Neuronal stem cell (in vitro differentiated cells): ENCODE measurements at regions not wholly inside any gene's neighbourhood (a gene's known extent, or its start where the extent isn't known, plus 50 kb on each side); places are given as distances from the start of the nearest gene placed in this dataset.

Experiments
- DNase-seq: peaks from one replicate; pipeline ENCODE4 v3.0.0-alpha.2; 2013; ENCODE audit warnings: low spot score
- H2AFZ ChIP-seq: one replicate; pipeline ENCODE4 v1.6.1; 2013; ENCODE audit warnings: mild to moderate bottlenecking, low read length, inconsistent platforms
- H2AK5ac ChIP-seq: 2 replicates; pipeline ENCODE4 v1.6.1; 2013; ENCODE audit warnings: low read depth, mild to moderate bottlenecking, inconsistent platforms, low read length, moderate library complexity, mixed read lengths
- H2BK120ac ChIP-seq: 2 replicates; pipeline ENCODE4 v1.6.1; 2013; ENCODE audit warnings: low read depth, mild to moderate bottlenecking, inconsistent platforms, low read length, moderate library complexity, mixed read lengths
- H2BK12ac ChIP-seq: one replicate; pipeline ENCODE4 v1.6.1; 2013; ENCODE audit warnings: low read length, inconsistent platforms
- H2BK15ac ChIP-seq: 2 replicates; pipeline ENCODE4 v1.6.1; 2013; ENCODE audit warnings: mild to moderate bottlenecking, low read length, inconsistent platforms, mixed read lengths
- H2BK5ac ChIP-seq: one replicate; pipeline ENCODE4 v1.6.1; 2013; ENCODE audit warnings: inconsistent platforms, mild to moderate bottlenecking, low read length, moderate library complexity
- H3K14ac ChIP-seq: one replicate; pipeline ENCODE4 v1.6.1; 2013; ENCODE audit warnings: low read length, inconsistent platforms
- H3K18ac ChIP-seq: 2 replicates; pipeline ENCODE4 v1.6.1; 2013; ENCODE audit warnings: low read length, inconsistent platforms
- H3K23ac ChIP-seq: 2 replicates; pipeline ENCODE4 v1.6.1; 2013; ENCODE audit warnings: low read depth, mild to moderate bottlenecking, mixed read lengths, low read length, inconsistent platforms; ENCODE audit not compliant: poor library complexity
- H3K27ac ChIP-seq: replicated peaks from 3 replicates; pipeline ENCODE4 v1.5.1; 2013; ENCODE audit warnings: low read length, inconsistent platforms
- H3K27me3 ChIP-seq, 3 experiments: 2 replicates each; pipeline ENCODE4 v1.6.1; 2013; ENCODE audit warnings: low read length in 3 of 3, mild to moderate bottlenecking in 2 of 3, inconsistent platforms in 1 of 3, low read depth in 1 of 3, mixed read lengths in 1 of 3, moderate library complexity in 1 of 3; ENCODE audit not compliant: control insufficient read depth in 3 of 3, insufficient read depth in 3 of 3
- H3K36me3 ChIP-seq, 2 donors: replicated peaks in 1 of 2; 2 replicates each; pipeline ENCODE4 v1.6.1; 2013; ENCODE audit warnings: low read length in 2 of 2; ENCODE audit not compliant: control insufficient read depth in 2 of 2, insufficient read depth in 2 of 2
- H3K4ac ChIP-seq: 2 replicates; pipeline ENCODE4 v1.6.1; 2013; ENCODE audit warnings: inconsistent platforms, mild to moderate bottlenecking, low read length, moderate library complexity
- H3K4me1 ChIP-seq, 2 donors: 1 replicate in 1 of 2; 2 replicates in 1 of 2; pipeline ENCODE4 v1.6.1; 2013; ENCODE audit warnings: low read length in 2 of 2, low read depth in 1 of 2; ENCODE audit not compliant: control insufficient read depth in 2 of 2, insufficient read depth in 1 of 2
- H3K4me2 ChIP-seq: one replicate; pipeline ENCODE4 v1.6.1; 2013; ENCODE audit warnings: mild to moderate bottlenecking, low read length, inconsistent platforms; ENCODE audit not compliant: insufficient read depth, poor library complexity, severe bottlenecking
- H3K4me3 ChIP-seq, 2 donors: 2 replicates each; pipeline ENCODE4 v1.5.1; 2013; ENCODE audit warnings: low read length in 2 of 2, mild to moderate bottlenecking in 2 of 2, inconsistent platforms in 1 of 2, moderate library complexity in 1 of 2
- H3K79me1 ChIP-seq: one replicate; pipeline ENCODE4 v1.6.1; 2013; ENCODE audit warnings: low read depth, mild to moderate bottlenecking, inconsistent platforms, low read length, moderate library complexity
- H3K9ac ChIP-seq: one replicate; pipeline ENCODE4 v1.6.1; 2013; ENCODE audit warnings: mild to moderate bottlenecking, low read depth, low read length, inconsistent platforms; ENCODE audit not compliant: poor library complexity
- H3K9me3 ChIP-seq, 2 donors: replicated peaks in 1 of 2; 2 replicates each; pipeline versions ENCODE3 to v1.6.1; 2013; ENCODE audit warnings: low read length in 2 of 2, mild to moderate bottlenecking in 2 of 2, inconsistent platforms in 1 of 2, low read depth in 1 of 2, mixed read lengths in 1 of 2, moderate library complexity in 1 of 2; ENCODE audit not compliant: control insufficient read depth in 2 of 2, insufficient read depth in 1 of 2
- H4K8ac ChIP-seq: one replicate; pipeline ENCODE4 v1.6.1; 2013; ENCODE audit warnings: low read depth, mild to moderate bottlenecking, inconsistent platforms, low read length, moderate library complexity
- H4K91ac ChIP-seq: one replicate; pipeline ENCODE4 v1.6.1; 2013; ENCODE audit warnings: low read length, low read depth, mild to moderate bottlenecking, inconsistent platforms; ENCODE audit not compliant: poor library complexity
- WGBS, 2 donors: extraction: QIAGEN DNeasy Blood & Tissue Kit; methylation state at CpG; one replicate each; pipeline ENCODE4 v1.1.7; 2013; ENCODE audit warnings: missing lambda C conversion rate in 2 of 2, mixed read lengths in 1 of 2; ENCODE audit not compliant: insufficient read length in 2 of 2, insufficient replicate concordance in 1 of 2; ENCODE audit errors: extremely low coverage in 2 of 2; 5-methylcytosine and 5-hydroxymethylcytosine counted together

DNA sequence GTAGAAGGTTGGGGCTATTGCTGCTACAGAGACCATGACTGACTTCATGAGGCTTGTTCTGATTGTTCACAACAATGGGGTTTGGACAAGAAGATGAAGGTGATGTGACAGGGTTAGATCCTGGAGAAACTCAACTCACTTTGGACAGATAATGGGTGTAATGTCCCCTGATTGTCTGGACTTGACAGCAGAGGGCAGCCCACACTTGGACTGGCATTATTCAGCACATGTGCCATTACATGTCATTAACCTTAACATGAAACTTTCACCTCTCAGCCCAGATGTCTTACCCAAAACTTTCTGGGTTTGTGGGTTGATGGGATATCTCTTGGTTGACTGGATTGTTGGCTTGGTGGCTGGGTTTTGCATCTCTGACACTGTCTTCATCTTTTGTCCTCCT, 101.5 kb downstream of the MXRA5 start:
- Histone ChIP-seq H3K23ac (no peak overlapping the region), H2BK15ac (no peak overlapping the region), H2AK5ac (no peak overlapping the region), H3K27ac (no peak overlapping the region), H2BK120ac (no peak overlapping the region), H3K18ac (no peak overlapping the region), H2AFZ (no peak overlapping the region), H2BK12ac (no peak overlapping the region), H3K9me3 (no peaks in the 10 kb centered on the region), H3K79me1 (no peaks in the 10 kb centered on the region), H3K4me3 (no peak overlapping the region), H3K9ac (no peak overlapping the region), H3K4me1 (no peaks in the 10 kb centered on the region), H3K27me3 (no peaks in the 10 kb centered on the region), H4K91ac (no peak overlapping the region), H3K4me2 (no peak overlapping the region), H3K36me3 (no peaks in the 10 kb centered on the region), H2BK5ac (no peak overlapping the region), H3K4ac (no peak overlapping the region), H3K14ac (no peak overlapping the region), H4K8ac (no peak overlapping the region)
- DNase-seq = no peak

DNA sequence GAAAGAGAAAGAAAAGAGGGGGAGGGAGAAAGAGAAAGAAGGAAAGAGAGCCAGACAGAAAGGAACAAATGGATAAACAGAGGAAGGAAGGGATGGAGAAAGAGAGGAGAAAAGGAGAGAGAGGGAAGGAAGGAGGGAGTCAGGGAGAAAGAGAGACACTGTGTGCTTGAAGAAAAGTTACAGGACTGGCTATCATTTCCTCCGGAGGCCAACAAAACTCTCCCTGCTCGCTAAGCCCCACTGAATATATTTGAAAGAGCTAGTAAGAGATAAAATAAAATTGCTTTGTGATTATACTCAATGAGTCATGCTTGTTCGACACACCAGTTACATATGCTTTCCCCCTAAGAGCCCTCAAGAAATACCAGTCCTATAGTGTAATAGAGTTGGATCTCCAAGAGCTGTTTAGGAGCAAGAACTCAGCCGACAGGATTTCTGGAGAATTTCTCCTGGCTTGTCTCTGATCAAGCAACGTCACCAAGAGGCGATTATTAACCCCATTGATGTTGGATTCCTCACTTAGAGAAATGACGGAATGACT, 102.2 kb downstream of the MXRA5 start:
- no peak for DNase-seq
- Histone ChIP-seq H2BK120ac (no peak overlapping the region), H3K9ac (no peak overlapping the region)

DNA sequence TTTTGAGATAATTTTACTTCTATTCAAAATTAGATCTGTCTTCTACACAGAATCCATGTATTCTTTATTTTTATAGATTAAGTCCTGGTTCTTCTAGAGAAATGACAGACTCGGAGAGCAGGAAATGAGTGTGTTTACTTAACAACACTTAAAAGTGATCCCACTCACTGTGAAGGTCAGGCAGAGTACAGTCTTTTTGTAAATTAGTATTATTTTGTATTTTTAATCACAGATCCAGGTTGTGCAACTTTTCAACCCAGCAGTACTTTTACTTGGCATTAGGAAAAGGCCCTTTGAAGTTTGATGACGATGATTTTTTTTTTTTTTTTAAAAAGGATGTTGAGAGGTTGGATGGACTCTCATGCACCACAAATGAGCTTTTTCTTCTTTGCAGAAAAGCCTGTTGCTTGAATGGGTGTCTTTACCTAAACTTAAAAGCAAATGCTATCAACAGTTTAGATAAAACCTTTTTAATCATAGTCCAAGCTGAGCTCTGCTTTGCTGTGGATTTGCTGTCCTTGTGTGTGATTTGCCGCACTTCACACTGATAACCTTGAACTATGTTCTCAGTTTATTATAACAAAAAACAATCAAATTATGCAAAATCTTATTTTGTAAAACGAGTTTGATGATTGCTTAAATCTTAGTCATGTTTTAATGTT, 114.1 kb downstream of the MXRA5 start:
- no peak overlapping the region for H3K27ac ChIP-seq
- no peak overlapping the region for H2BK5ac ChIP-seq

More for the DNA sequence above, 102.2 kb downstream of the MXRA5 start:
- no peak overlapping the region for H3K4me3 ChIP-seq
- no peak overlapping the region for H3K14ac ChIP-seq
- no CpG with 5 or more reads among the region's 7 CpGs for WGBS, 2 donors
- H3K79me1 ChIP-seq = no peaks in the 10 kb centered on the region
- no peak overlapping the region for H3K27ac ChIP-seq
- H3K4me1 ChIP-seq = no peaks in the 10 kb centered on the region
- no peak overlapping the region for H2BK15ac ChIP-seq
- no peak overlapping the region for H2BK5ac ChIP-seq
- no peaks in the 10 kb centered on the region for H3K9me3 ChIP-seq
- no peak overlapping the region for H3K23ac ChIP-seq
- no peak overlapping the region for H3K18ac ChIP-seq
- H3K27me3 ChIP-seq = no peaks in the 10 kb centered on the region
- no peak overlapping the region for H2AK5ac ChIP-seq
- H4K8ac ChIP-seq = no peak overlapping the region
- H3K4me2 ChIP-seq = no peak overlapping the region
- H2AFZ ChIP-seq = no peak overlapping the region
- no peaks in the 10 kb centered on the region for H3K36me3 ChIP-seq
- no peak overlapping the region for H3K4ac ChIP-seq
- no peak overlapping the region for H4K91ac ChIP-seq
- no peak overlapping the region for H2BK12ac ChIP-seq

DNA sequence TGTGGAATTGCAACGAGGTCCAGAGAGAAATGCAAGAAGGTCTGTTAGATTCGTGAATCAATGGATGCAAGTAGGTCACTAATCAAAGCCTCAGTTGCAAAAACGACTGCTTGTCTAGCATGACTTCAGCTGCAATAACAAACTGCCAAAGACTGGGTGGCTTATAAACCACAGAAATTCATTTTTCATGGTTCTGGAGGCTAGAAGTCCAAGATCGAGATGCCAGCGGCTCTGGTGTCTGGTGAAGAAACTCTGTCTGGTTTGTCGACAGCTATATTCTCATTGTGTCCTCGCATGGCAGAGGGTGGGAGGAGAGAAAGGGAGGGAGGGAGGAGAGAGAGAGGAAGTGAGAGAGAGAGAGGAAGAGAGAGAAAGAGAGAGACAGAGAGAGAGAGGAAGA, 114.7 kb downstream of the MXRA5 start:
- H3K9ac ChIP-seq = no peak overlapping the region
- H3K14ac ChIP-seq = no peak overlapping the region
- no peaks in the 10 kb centered on the region for H3K27me3 ChIP-seq
- no peak overlapping the region for H4K91ac ChIP-seq
- no peak overlapping the region for H2BK12ac ChIP-seq
- no peak overlapping the region for H2BK15ac ChIP-seq
- no peaks in the 10 kb centered on the region for H3K36me3 ChIP-seq
- no peak overlapping the region for H3K18ac ChIP-seq
- no peak for DNase-seq
- no peak overlapping the region for H2AK5ac ChIP-seq
- no peaks in the 10 kb centered on the region for H3K9me3 ChIP-seq
- H2BK5ac ChIP-seq = no peak overlapping the region
- H3K4me2 ChIP-seq = no peak overlapping the region
- no peak overlapping the region for H3K27ac ChIP-seq
- no peak overlapping the region for H2AFZ ChIP-seq
- no peaks in the 10 kb centered on the region for H3K79me1 ChIP-seq
- H4K8ac ChIP-seq = no peak overlapping the region
- H3K4ac ChIP-seq = no peak overlapping the region
- H3K23ac ChIP-seq = no peak overlapping the region
- WGBS, 2 donors = no CpG with 5 or more reads among the region's 7 CpGs
- H3K4me3 ChIP-seq = no peak overlapping the region
- H2BK120ac ChIP-seq = no peak overlapping the region
- H3K4me1 ChIP-seq = no peaks in the 10 kb centered on the region

More for the DNA sequence above, 114.1 kb downstream of the MXRA5 start:
- Histone ChIP-seq H2AK5ac (no peak overlapping the region), H3K4me2 (no peak overlapping the region), H2BK15ac (no peak overlapping the region), H4K91ac (no peak overlapping the region), H2AFZ (no peak overlapping the region), H3K23ac (no peak overlapping the region), H3K9ac (no peak overlapping the region), H3K4me1 (no peaks in the 10 kb centered on the region), H3K18ac (no peak overlapping the region), H3K4me3 (no peak overlapping the region), H2BK12ac (no peak overlapping the region), H3K79me1 (no peaks in the 10 kb centered on the region), H4K8ac (no peak overlapping the region), H3K27me3 (no peaks in the 10 kb centered on the region), H2BK120ac (no peak overlapping the region), H3K36me3 (no peaks in the 10 kb centered on the region), H3K14ac (no peak overlapping the region), H3K9me3 (no peaks in the 10 kb centered on the region), H3K4ac (no peak overlapping the region)
- no CpG with 5 or more reads among the region's 4 CpGs for WGBS, 2 donors
- DNase-seq = no peak
